ENCODE measurements at regions not wholly inside any gene's neighbourhood (a gene's known extent, or its start where the extent isn't known, plus 50 kb on each side); places are given as distances from the start of the nearest gene placed in this dataset.

GRCh38 chr9:2928411-2928810 lies 84.5 kb upstream of the PUM3 start:
- no peak for TF ChIP-seq CTCF (conservative IDR thresholded peaks at IDR 0.05; ENCODE audit: low read length)
- TF ChIP-seq EZH2phosphoT487 (IDR thresholded peaks at IDR 0.05; ENCODE audit: borderline replicate concordance): no peak

Data from Loucy (cell line).